HepG2 (cell line): ENCODE measurements at regions not wholly inside any gene's neighbourhood (a gene's known extent, or its start where the extent isn't known, plus 50 kb on each side); places are given as distances from the start of the nearest gene placed in this dataset.

Experiments
- ATAC-seq: fragments of 200-7000 bp; cut with Tn5 transposase; 3 replicates; pipeline ENCODE4 v1.9.1; 2020; ENCODE audit warnings: mild to moderate bottlenecking, moderate library complexity
- BruUV-seq: library from RNA; stranded (reverse); fragments of 400-500 nt; replicated peaks from 2 replicates; lab custom pipeline; 2021; lab: Mats Ljungman, UMichigan
- CTCF ChIA-PET: fragments of 300-600 bp; formaldehyde crosslinking; extraction: SDS; loops from one replicate; lab custom pipeline; 2021; ENCODE audit warnings: low total read pairs, inconsistent platforms, low intra/inter-chr PET ratio; lab: Yijun Ruan, JAX
- POLR2A ChIA-PET: fragments of 350-600 bp; sonication (Branson Sonifier 250); formaldehyde crosslinking; loops from one replicate; lab custom pipeline; 2020; ENCODE audit warnings: antibody characterized with exemption, inconsistent platforms; lab: Yijun Ruan, JAX
- DNase-seq: peaks from one replicate; pipeline ENCODE4 v3.0.0-alpha.2; 2015; ENCODE audit warnings: low spot score
- FAIRE-seq: peaks from 3 replicates; lab custom pipeline; 2011; peaks lifted over from hg19 to GRCh38; lab: Jason Lieb, UNC
- H2AFZ ChIP-seq: one replicate; pipeline ENCODE4 v1.6.1; 2011; ENCODE audit warnings: low read length, inconsistent platforms
- H3K27ac ChIP-seq: fragments of 300-600 bp; 3 replicates; pipeline ENCODE4 v1.8.0; 2011; ENCODE audit warnings: mixed run types, mild to moderate bottlenecking, mixed read lengths, low read length, inconsistent platforms; ENCODE audit not compliant: insufficient read depth; ENCODE audit errors: extremely low read length
- H3K27me3 ChIP-seq, 2 experiments: fragments of 200-600 bp in 1 of 2; 2 replicates in 1 of 2; 3 replicates in 1 of 2; pipeline versions ENCODE4 v1.6.0 to v1.8.0; 2011; ENCODE audit warnings: low read length in 2 of 2, mild to moderate bottlenecking in 2 of 2, moderate library complexity in 2 of 2, inconsistent platforms in 1 of 2; ENCODE audit not compliant: insufficient read depth in 2 of 2, control insufficient read depth in 1 of 2
- H3K36me3 ChIP-seq, 2 experiments: fragments of 200-600 bp in 1 of 2; replicated peaks in 1 of 2; 2 replicates in 1 of 2; 3 replicates in 1 of 2; pipeline versions ENCODE4 v1.5.1 to v1.8.0; 2011; ENCODE audit warnings: low read length in 2 of 2, inconsistent platforms in 1 of 2; ENCODE audit not compliant: insufficient read depth in 2 of 2, control insufficient read depth in 1 of 2
- H3K4me1 ChIP-seq: 2 replicates; pipeline ENCODE4 v1.5.1; 2012; ENCODE audit warnings: low read length, inconsistent platforms; ENCODE audit not compliant: insufficient read depth
- H3K4me2 ChIP-seq: 2 replicates; pipeline ENCODE4 v1.6.0; 2011; ENCODE audit warnings: low read depth, low read length, inconsistent platforms
- H3K4me3 ChIP-seq, 3 experiments: fragments of 200-600 bp in 1 of 3; sonication (generic), shearing (Covaris generic) in 1 of 3; replicated peaks in 1 of 3; 2 replicates each; pipeline ENCODE4 v1.5.1; 2011 to 2016; ENCODE audit warnings: low read length in 3 of 3, inconsistent platforms in 2 of 3, low read depth in 2 of 3, mild to moderate bottlenecking in 2 of 3, control low read depth in 1 of 3, mixed read lengths in 1 of 3; ENCODE audit not compliant: insufficient read depth in 1 of 3
- H3K79me2 ChIP-seq: one replicate; pipeline ENCODE4 v1.6.1; 2011; ENCODE audit warnings: low read length, inconsistent platforms; ENCODE audit not compliant: insufficient read depth
- H3K9ac ChIP-seq: 2 replicates; pipeline ENCODE4 v1.6.0; 2011; ENCODE audit warnings: mild to moderate bottlenecking, low read depth, low read length, inconsistent platforms; ENCODE audit not compliant: insufficient read depth
- H3K9me3 ChIP-seq: 2 replicates; pipeline ENCODE4 v1.5.1; 2012; ENCODE audit warnings: mild to moderate bottlenecking, low read length
- H4K20me1 ChIP-seq: 2 replicates; pipeline ENCODE4 v1.6.0; 2011; ENCODE audit warnings: inconsistent platforms, mild to moderate bottlenecking, low read length, moderate library complexity; ENCODE audit not compliant: insufficient read depth
- CBX5 ChIP-seq: sonication (generic); formaldehyde crosslinking; IDR thresholded peaks from 2 replicates; pipeline ENCODE4 v1.4.0; 2020; ENCODE audit warnings: missing genetic modification reagents, borderline replicate concordance
- DR1 ChIP-seq: sonication (generic); formaldehyde crosslinking; IDR thresholded peaks from 2 replicates; pipeline ENCODE4 v1.8.0; 2021; ENCODE audit warnings: mild to moderate bottlenecking, missing genetic modification reagents, inconsistent platforms
- KMT2A ChIP-seq: sonication (generic); formaldehyde crosslinking; IDR thresholded peaks from 2 replicates; pipeline ENCODE4 v1.4.0; 2020; ENCODE audit warnings: missing genetic modification reagents
- MLXIP ChIP-seq: sonication (generic); formaldehyde crosslinking; IDR thresholded peaks from 2 replicates; pipeline ENCODE4 v1.9.0; 2021; ENCODE audit warnings: missing genetic modification reagents, borderline replicate concordance
- NR2F1 ChIP-seq, 2 experiments: fragments of 450-650 bp in 1 of 2; formaldehyde crosslinking in 1 of 2; IDR thresholded peaks; 2 replicates each; pipeline versions ENCODE4 v1.5.0 to v1.6.1; 2016 to 2020; ENCODE audit warnings: mild to moderate bottlenecking in 1 of 2, missing compliant biosample characterization in 1 of 2, missing genetic modification reagents in 1 of 2, moderate library complexity in 1 of 2
- PRMT3 ChIP-seq: sonication (generic); formaldehyde crosslinking; IDR thresholded peaks from 2 replicates; pipeline ENCODE4 v1.8.1; 2022; ENCODE audit warnings: low read depth, mild to moderate bottlenecking, moderate library complexity, missing genetic modification reagents, borderline replicate concordance
- ZHX2 ChIP-seq, 2 experiments: sonication (generic) in 1 of 2; formaldehyde crosslinking in 1 of 2; IDR thresholded peaks; 2 replicates each; pipeline versions ENCODE4 v1.6.1 to v1.9.0; 2014 to 2022; ENCODE audit warnings: antibody characterized with exemption in 1 of 2, borderline replicate concordance in 1 of 2, inconsistent platforms in 1 of 2, low read depth in 1 of 2, missing genetic modification reagents in 1 of 2
- ZNF251 ChIP-seq: sonication (generic); formaldehyde crosslinking; IDR thresholded peaks from 2 replicates; pipeline ENCODE4 v1.9.0; 2021; ENCODE audit warnings: mild to moderate bottlenecking, missing genetic modification reagents
- ZNF878 ChIP-seq: sonication (generic); formaldehyde crosslinking; IDR thresholded peaks from 2 replicates; pipeline ENCODE4 v1.8.1; 2023; ENCODE audit warnings: mild to moderate bottlenecking, missing genetic modification reagents, moderate library complexity
- ZSCAN25 ChIP-seq: sonication (generic); formaldehyde crosslinking; IDR thresholded peaks from 2 replicates; pipeline ENCODE4 v1.8.0; 2022; ENCODE audit warnings: mild to moderate bottlenecking, missing genetic modification reagents
- WGBS: methylation state at CpG from one replicate; pipeline ENCODE4 v1.1.6; 2017; ENCODE audit warnings: low lambda C conversion rate; 5-methylcytosine and 5-hydroxymethylcytosine counted together
- in situ Hi-C: cut with HindIII; loops from 2 replicates; pipeline ENCODE4 v1.10.0; 2017; ENCODE audit warnings: low pct_unique_long_range_greater_than_20kb; ENCODE audit not compliant: extremely low pct_ligation_motif_present
- intact Hi-C: fragments of 100-400 bp; cut with micrococcal nuclease; formaldehyde crosslinking; loops from one replicate; pipeline ENCODE4 v1.10.0; 2022; ENCODE audit not compliant: unreplicated experiment

DNA sequence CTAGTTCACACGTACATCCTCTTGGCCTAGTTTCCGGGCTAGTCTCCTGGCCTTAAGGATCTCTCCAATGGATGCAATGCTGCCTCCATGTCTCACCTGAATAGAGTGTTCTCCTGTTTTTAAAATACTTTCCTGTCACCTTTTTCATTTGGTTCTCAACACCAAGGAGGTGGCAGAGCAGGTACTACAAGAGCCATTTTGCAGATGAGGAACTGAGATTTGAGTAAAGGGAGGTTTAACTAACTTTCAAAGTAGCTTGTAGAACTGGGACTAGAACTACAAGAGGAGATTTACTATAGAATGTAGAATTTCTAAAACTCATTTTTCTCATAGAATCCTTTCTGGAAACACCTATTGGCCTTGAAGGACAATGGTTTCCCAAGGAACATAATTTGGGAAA, 97.6 kb upstream of the AP1S2 start:
- Histone ChIP-seq H3K79me2 (no peaks in the 10 kb centered on the region), H3K4me1 (no peaks in the 10 kb centered on the region), H3K4me3 (no peak overlapping the region), H3K27me3 (no peaks in the 10 kb centered on the region), H3K9ac (no peak overlapping the region), H3K36me3 (no peaks in the 10 kb centered on the region), H3K4me2 (no peak overlapping the region), H2AFZ (no peak overlapping the region), H3K27ac (no peak overlapping the region)
- no TSS peak for BruUV-seq
- ATAC-seq (no peak), DNase-seq (no peak)
- CTCF ChIA-PET: no interaction called here
- in situ Hi-C loops: no loop called here
- POLR2A ChIA-PET: no interaction called here
- TF ChIP-seq CBX5 (CRISPR knock-in tag) (no peak), PRMT3 (CRISPR knock-in tag) (no peak), ZHX2 (IDR thresholded peaks at IDR 0.05; ENCODE audit: low read depth) (no peak), ZHX2 (CRISPR knock-in tag; IDR thresholded peaks at IDR 0.05; ENCODE audit: borderline replicate concordance) (no peak), DR1 (no peak), ZNF251 (CRISPR knock-in tag) (no peak), ZSCAN25 (CRISPR knock-in tag) (no peak), MLXIP (CRISPR knock-in tag) (no peak), NR2F1 (CRISPR knock-in tag; IDR thresholded peaks at IDR 0.05) (no peak), ZNF878 (CRISPR knock-in tag) (no peak), KMT2A (CRISPR knock-in tag) (no peak)
- TF ChIP-seq, all 625 proteins: peak for 0
- Histone ChIP-seq H3K9me3 (no peaks in the 10 kb centered on the region), H4K20me1 (no peaks in the 10 kb centered on the region)
- WGBS: 0% methylated on average over 2 of the region's 2 CpGs
- no peak for FAIRE-seq
- intact Hi-C loops: no loop called here
